ENCODE measurements at regions not wholly inside any gene's neighbourhood (a gene's known extent, or its start where the extent isn't known, plus 50 kb on each side); places are given as distances from the start of the nearest gene placed in this dataset.

DNA sequence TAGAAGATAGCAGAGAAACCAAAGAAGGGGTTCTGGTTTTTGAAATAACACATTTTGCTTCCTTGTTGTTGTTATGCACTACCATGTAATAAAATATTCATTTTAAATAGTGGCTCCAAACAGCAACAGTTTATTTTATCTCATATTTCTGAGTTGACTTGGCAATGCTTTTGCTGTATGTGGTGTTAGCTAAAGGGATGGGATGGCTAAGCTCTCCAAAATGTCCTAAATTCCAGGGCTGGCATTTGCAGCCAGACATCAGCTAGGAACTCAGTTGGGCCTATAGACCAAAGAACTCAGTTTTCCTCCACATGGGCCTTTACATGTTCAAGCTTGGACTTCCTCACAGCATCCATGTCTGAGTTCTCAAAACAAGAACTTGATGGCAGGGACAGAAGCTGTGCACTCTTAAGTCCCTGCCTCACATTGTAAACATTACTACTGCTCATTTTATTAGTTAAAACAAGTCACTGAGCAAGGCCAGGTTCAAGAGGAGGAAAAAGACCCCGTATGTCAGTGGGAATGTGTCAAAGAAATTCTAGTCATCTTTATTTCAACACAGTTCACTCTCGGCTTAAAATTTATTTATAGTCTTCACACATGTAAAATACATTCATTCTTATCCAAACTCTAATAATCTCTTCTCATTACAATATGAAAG is 819.3 kb upstream of the PCDH20 start:
- no peaks in the 10 kb centered on the region for H3K4me1 ChIP-seq
- H3K9ac ChIP-seq: no peak overlapping the region
- no peak overlapping the region for H3K4me3 ChIP-seq (ENCODE audit: low read depth, low read length)
- H3K4me2 ChIP-seq (ENCODE audit: low read length): no peak overlapping the region
- H3K79me2 ChIP-seq: no peaks in the 10 kb centered on the region
- no peaks in the 10 kb centered on the region for H3K27me3 ChIP-seq (ENCODE audit: control insufficient read depth, insufficient read depth, low read length)
- TF ChIP-seq, protein P1, sequence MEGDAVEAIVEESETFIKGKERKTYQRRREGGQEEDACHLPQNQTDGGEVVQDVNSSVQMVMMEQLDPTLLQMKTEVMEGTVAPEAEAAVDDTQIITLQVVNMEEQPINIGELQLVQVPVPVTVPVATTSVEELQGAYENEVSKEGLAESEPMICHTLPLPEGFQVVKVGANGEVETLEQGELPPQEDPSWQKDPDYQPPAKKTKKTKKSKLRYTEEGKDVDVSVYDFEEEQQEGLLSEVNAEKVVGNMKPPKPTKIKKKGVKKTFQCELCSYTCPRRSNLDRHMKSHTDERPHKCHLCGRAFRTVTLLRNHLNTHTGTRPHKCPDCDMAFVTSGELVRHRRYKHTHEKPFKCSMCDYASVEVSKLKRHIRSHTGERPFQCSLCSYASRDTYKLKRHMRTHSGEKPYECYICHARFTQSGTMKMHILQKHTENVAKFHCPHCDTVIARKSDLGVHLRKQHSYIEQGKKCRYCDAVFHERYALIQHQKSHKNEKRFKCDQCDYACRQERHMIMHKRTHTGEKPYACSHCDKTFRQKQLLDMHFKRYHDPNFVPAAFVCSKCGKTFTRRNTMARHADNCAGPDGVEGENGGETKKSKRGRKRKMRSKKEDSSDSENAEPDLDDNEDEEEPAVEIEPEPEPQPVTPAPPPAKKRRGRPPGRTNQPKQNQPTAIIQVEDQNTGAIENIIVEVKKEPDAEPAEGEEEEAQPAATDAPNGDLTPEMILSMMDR (IDR thresholded peaks at IDR 0.05): no peak
- no peak overlapping the region for H3K27ac ChIP-seq
- H2AFZ ChIP-seq: no peak overlapping the region
- H3K36me3 ChIP-seq (ENCODE audit: control insufficient read depth, insufficient read depth, low read length): no peaks in the 10 kb centered on the region
- no peaks in the 10 kb centered on the region for H3K9me3 ChIP-seq (ENCODE audit: control insufficient read depth, low read length)

DNA sequence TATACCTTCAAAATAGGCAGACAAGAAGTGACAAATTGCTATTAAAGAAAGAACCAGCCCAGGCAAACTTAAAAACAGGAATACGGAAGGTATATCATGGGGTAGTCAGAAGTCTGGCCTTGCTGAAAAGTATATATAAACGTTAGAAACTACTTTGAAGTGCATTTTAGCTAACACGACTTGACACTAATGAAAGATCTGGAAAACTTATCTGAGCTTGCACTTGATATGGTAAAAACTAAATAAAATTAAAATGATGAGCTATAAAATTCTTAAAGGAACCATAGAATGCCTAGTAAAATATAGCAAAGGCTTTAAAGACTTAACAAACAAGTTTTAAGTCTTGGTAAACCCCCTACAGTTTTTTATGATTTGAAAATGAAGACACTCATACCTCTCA is 795.3 kb upstream of the PCDH20 start:
- Histone ChIP-seq H3K4me2 (ENCODE audit: low read length) (no peak overlapping the region), H3K79me2 (no peaks in the 10 kb centered on the region), H3K27me3 (ENCODE audit: control insufficient read depth, insufficient read depth, low read length) (no peaks in the 10 kb centered on the region), H3K4me3 (ENCODE audit: low read depth, low read length) (no peak overlapping the region), H3K9me3 (ENCODE audit: control insufficient read depth, low read length) (no peaks in the 10 kb centered on the region), H3K27ac (no peak overlapping the region), H3K36me3 (ENCODE audit: control insufficient read depth, insufficient read depth, low read length) (no peaks in the 10 kb centered on the region), H3K4me1 (no peaks in the 10 kb centered on the region), H2AFZ (no peak overlapping the region), H3K9ac (no peak overlapping the region)
- TF ChIP-seq, protein P1 (IDR thresholded peaks at IDR 0.05): no peak

DNA sequence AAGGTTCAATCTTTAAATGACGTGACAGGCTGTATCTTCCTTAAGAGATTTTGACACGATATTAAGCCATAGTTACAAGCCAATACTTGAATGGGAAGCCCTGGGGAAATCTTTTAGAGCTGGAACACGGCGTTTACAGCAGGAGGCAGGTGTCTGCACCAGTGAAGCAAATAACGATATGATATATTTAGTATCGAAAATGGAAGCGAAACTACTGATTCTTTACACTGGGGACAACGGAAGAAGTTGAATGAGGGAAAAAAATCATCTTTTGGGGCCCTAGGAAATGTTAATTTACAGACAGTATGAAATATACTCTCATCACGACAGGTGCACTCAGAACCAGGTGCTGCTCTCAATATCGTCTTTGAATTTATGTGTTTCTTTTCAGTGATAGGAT is 793.9 kb upstream of the PCDH20 start:
- Histone ChIP-seq H3K27me3 (ENCODE audit: control insufficient read depth, insufficient read depth, low read length) (no peaks in the 10 kb centered on the region), H2AFZ (no peak overlapping the region), H3K9me3 (ENCODE audit: control insufficient read depth, low read length) (no peaks in the 10 kb centered on the region)

DNA sequence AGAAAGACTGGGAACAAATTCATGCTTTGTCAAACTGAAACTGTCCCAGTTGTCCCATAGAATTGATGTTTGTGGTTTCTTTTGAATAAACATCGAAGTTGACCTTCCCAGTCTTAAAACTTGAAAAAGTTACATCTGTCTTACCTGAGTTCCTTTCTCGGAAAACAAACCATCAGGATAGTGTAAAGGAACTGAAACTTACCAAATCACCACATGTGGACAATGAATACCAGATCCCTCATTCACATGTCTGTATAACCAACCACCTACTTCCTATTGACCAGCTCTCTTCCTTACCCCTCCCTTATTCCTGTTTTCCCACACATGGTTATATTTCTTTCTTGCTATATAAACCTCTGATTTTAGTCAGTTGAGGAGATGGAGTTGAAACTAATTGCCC is 791.7 kb upstream of the PCDH20 start:
- H3K9ac ChIP-seq: no peak overlapping the region
- no peaks in the 10 kb centered on the region for H3K27me3 ChIP-seq (ENCODE audit: control insufficient read depth, insufficient read depth, low read length)
- H3K27ac ChIP-seq: no peak overlapping the region
- no peak overlapping the region for H3K4me3 ChIP-seq (ENCODE audit: low read depth, low read length)
- no peak overlapping the region for H2AFZ ChIP-seq
- TF ChIP-seq, protein P1 (IDR thresholded peaks at IDR 0.05): no peak
- H3K36me3 ChIP-seq (ENCODE audit: control insufficient read depth, insufficient read depth, low read length): no peaks in the 10 kb centered on the region
- H3K9me3 ChIP-seq (ENCODE audit: control insufficient read depth, low read length): no peaks in the 10 kb centered on the region
- H3K4me1 ChIP-seq: no peaks in the 10 kb centered on the region
- H3K79me2 ChIP-seq: no peaks in the 10 kb centered on the region
- H3K4me2 ChIP-seq (ENCODE audit: low read length): no peak overlapping the region

More for the DNA sequence above, 793.9 kb upstream of the PCDH20 start:
- TF ChIP-seq, protein P1 (IDR thresholded peaks at IDR 0.05): no peak
- Histone ChIP-seq H3K36me3 (ENCODE audit: control insufficient read depth, insufficient read depth, low read length) (no peaks in the 10 kb centered on the region), H3K9ac (no peak overlapping the region), H3K79me2 (no peaks in the 10 kb centered on the region), H3K4me3 (ENCODE audit: low read depth, low read length) (no peak overlapping the region), H3K27ac (no peak overlapping the region), H3K4me2 (ENCODE audit: low read length) (no peak overlapping the region), H3K4me1 (no peaks in the 10 kb centered on the region)

DNA sequence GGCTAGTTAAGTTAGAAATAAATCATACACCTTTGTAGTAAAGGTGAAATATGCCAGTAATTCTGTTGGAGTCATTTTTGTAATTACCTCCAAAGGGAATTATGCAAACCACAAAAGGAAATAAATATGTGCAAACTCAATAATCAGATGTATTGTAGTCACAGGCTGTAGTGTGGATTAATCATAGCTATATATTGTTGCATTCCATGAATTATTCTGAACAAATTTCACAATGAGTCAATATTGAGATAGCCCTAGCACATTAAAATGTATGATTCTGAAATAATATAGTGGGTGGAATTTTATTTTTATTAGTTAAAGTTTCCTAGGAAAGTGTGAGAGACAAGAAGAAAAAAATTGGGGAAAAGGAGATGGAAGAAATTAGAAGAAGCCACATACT is 790.5 kb upstream of the PCDH20 start:
- Histone ChIP-seq H3K4me2 (ENCODE audit: low read length) (no peak overlapping the region), H3K27me3 (ENCODE audit: control insufficient read depth, insufficient read depth, low read length) (no peaks in the 10 kb centered on the region), H3K79me2 (no peaks in the 10 kb centered on the region), H3K36me3 (ENCODE audit: control insufficient read depth, insufficient read depth, low read length) (no peaks in the 10 kb centered on the region), H2AFZ (no peak overlapping the region), H3K9me3 (ENCODE audit: control insufficient read depth, low read length) (no peaks in the 10 kb centered on the region), H3K27ac (no peak overlapping the region), H3K4me1 (no peaks in the 10 kb centered on the region), H3K9ac (no peak overlapping the region), H3K4me3 (ENCODE audit: low read depth, low read length) (no peak overlapping the region)
- TF ChIP-seq, protein P1 (IDR thresholded peaks at IDR 0.05): no peak

Measured in parathyroid adenoma (tissue), 2 donors.